ENCODE measurements at regions not wholly inside any gene's neighbourhood (a gene's known extent, or its start where the extent isn't known, plus 50 kb on each side); places are given as distances from the start of the nearest gene placed in this dataset.
"Not testable (repeated sequence)": the region's sequence is repeated elsewhere in the genome, so short reads cannot be mapped to it uniquely, and the experiment has no call there.

GRCh38 chr6:106751501-106752252 is 122.3 kb downstream of the QRSL1 start:
- intact Hi-C loops (cut with DNase I), result no loop called here
- no peak for DNase-seq

- intact Hi-C loops (cut with DNase I), result no loop called here
- DNase-seq, result no peak
Observed at GRCh38 chr6:106750946-106751345, 121.6 kb downstream of the QRSL1 start.

GRCh38 chr6:106750142-106750918 is 121.0 kb downstream of the QRSL1 start:
- DNase-seq, result no peak
- intact Hi-C loops (cut with DNase I), result no loop called here

- intact Hi-C loops (cut with DNase I), result no loop called here
- no peak for DNase-seq
Observed at GRCh38 chr6:106749609-106750008, 120.2 kb downstream of the QRSL1 start.

- DNase-seq, result no peak
- intact Hi-C loops (cut with DNase I), result no loop called here
Observed at GRCh38 chr6:106748547-106749207, 119.3 kb downstream of the QRSL1 start.

GRCh38 chr6:106747139-106747538 is 117.8 kb downstream of the QRSL1 start:
- DNase-seq, result no peak
- intact Hi-C loops (cut with DNase I), result no loop called here

GRCh38 chr6:106746652-106747051 is 117.3 kb downstream of the QRSL1 start:
- intact Hi-C loops (cut with DNase I), result no loop called here

GRCh38 chr6:106745824-106746582 is 116.6 kb downstream of the QRSL1 start:
- no peak for DNase-seq
- intact Hi-C loops (cut with DNase I), result no loop called here

More at GRCh38 chr6:106746652-106747051, 117.3 kb downstream of the QRSL1 start:
- DNase-seq, result no peak

GRCh38 chr6:106745197-106745770 is 115.9 kb downstream of the QRSL1 start:
- no peak for DNase-seq
- intact Hi-C loops (cut with DNase I), result no loop called here

GRCh38 chr6:106744781-106745180 is 115.4 kb downstream of the QRSL1 start:
- intact Hi-C loops (cut with DNase I), result no loop called here
- no peak for DNase-seq

- DNase-seq; intact Hi-C loops (cut with DNase I): not testable (repeated sequence)
Observed at GRCh38 chr6:106744029-106744428, 114.7 kb downstream of the QRSL1 start.

GRCh38 chr6:106743612-106744011 is 114.2 kb downstream of the QRSL1 start:
- no peak for DNase-seq
- intact Hi-C loops (cut with DNase I), result no loop called here

GRCh38 chr6:106740287-106740686 is 110.9 kb downstream of the QRSL1 start:
- DNase-seq, result no peak

GRCh38 chr6:106739387-106739786 is 110.0 kb downstream of the QRSL1 start:
- intact Hi-C loops (cut with DNase I), result no loop called here
- peak; percentile 23 to 94 (median 68) for DNase-seq

More at GRCh38 chr6:106740287-106740686, 110.9 kb downstream of the QRSL1 start:
- intact Hi-C loops (cut with DNase I), result no loop called here

- DNase-seq, result no peak
- intact Hi-C loops (cut with DNase I), result no loop called here
Observed at GRCh38 chr6:106736502-106736901, 107.1 kb downstream of the QRSL1 start.

- DNase-seq, result no peak
- intact Hi-C loops (cut with DNase I), result no loop called here
Observed at GRCh38 chr6:106735828-106736227, 106.5 kb downstream of the QRSL1 start.

- intact Hi-C loops (cut with DNase I), result no loop called here
- no peak for DNase-seq
Observed at GRCh38 chr6:106735136-106735633, 105.8 kb downstream of the QRSL1 start.

- intact Hi-C loops (cut with DNase I), result no loop called here
- no peak for DNase-seq
Observed at GRCh38 chr6:106733386-106733785, 104.0 kb downstream of the QRSL1 start.

- DNase-seq, result no peak
- intact Hi-C loops (cut with DNase I), result no loop called here
Observed at GRCh38 chr6:106732376-106732940, 103.1 kb downstream of the QRSL1 start.

GRCh38 chr6:106731843-106732160 is 102.4 kb downstream of the QRSL1 start:
- no peak for DNase-seq
- intact Hi-C loops (cut with DNase I), result no loop called here

Measured in posterior cingulate gyrus (tissue), 11 donors.